HepG2 (cell line): ENCODE measurements at regions not wholly inside any gene's neighbourhood (a gene's known extent, or its start where the extent isn't known, plus 50 kb on each side); places are given as distances from the start of the nearest gene placed in this dataset.

Experiments used
- ATAC-seq: fragments of 200-7000 bp; cut with Tn5 transposase; 3 replicates; pipeline ENCODE4 v1.9.1; 2020; ENCODE audit warnings: mild to moderate bottlenecking, moderate library complexity
- BruUV-seq: library from RNA; stranded (reverse); fragments of 400-500 nt; replicated peaks from 2 replicates; lab custom pipeline; 2021; lab: Mats Ljungman, UMichigan
- CTCF ChIA-PET: fragments of 300-600 bp; formaldehyde crosslinking; extraction: SDS; loops from one replicate; lab custom pipeline; 2021; ENCODE audit warnings: low total read pairs, inconsistent platforms, low intra/inter-chr PET ratio; lab: Yijun Ruan, JAX
- POLR2A ChIA-PET: fragments of 350-600 bp; sonication (Branson Sonifier 250); formaldehyde crosslinking; loops from one replicate; lab custom pipeline; 2020; ENCODE audit warnings: antibody characterized with exemption, inconsistent platforms; lab: Yijun Ruan, JAX
- DNase-seq: peaks from one replicate; pipeline ENCODE4 v3.0.0-alpha.2; 2015; ENCODE audit warnings: low spot score
- FAIRE-seq: peaks from 3 replicates; lab custom pipeline; 2011; peaks lifted over from hg19 to GRCh38; lab: Jason Lieb, UNC
- H2AFZ ChIP-seq: one replicate; pipeline ENCODE4 v1.6.1; 2011; ENCODE audit warnings: low read length, inconsistent platforms
- H3K27ac ChIP-seq: fragments of 300-600 bp; 3 replicates; pipeline ENCODE4 v1.8.0; 2011; ENCODE audit warnings: mixed run types, mild to moderate bottlenecking, mixed read lengths, low read length, inconsistent platforms; ENCODE audit not compliant: insufficient read depth; ENCODE audit errors: extremely low read length
- H3K27me3 ChIP-seq, 2 experiments: fragments of 200-600 bp in 1 of 2; 2 replicates in 1 of 2; 3 replicates in 1 of 2; pipeline versions ENCODE4 v1.6.0 to v1.8.0; 2011; ENCODE audit warnings: low read length in 2 of 2, mild to moderate bottlenecking in 2 of 2, moderate library complexity in 2 of 2, inconsistent platforms in 1 of 2; ENCODE audit not compliant: insufficient read depth in 2 of 2, control insufficient read depth in 1 of 2
- H3K36me3 ChIP-seq, 2 experiments: fragments of 200-600 bp in 1 of 2; replicated peaks in 1 of 2; 2 replicates in 1 of 2; 3 replicates in 1 of 2; pipeline versions ENCODE4 v1.5.1 to v1.8.0; 2011; ENCODE audit warnings: low read length in 2 of 2, inconsistent platforms in 1 of 2; ENCODE audit not compliant: insufficient read depth in 2 of 2, control insufficient read depth in 1 of 2
- H3K4me1 ChIP-seq: 2 replicates; pipeline ENCODE4 v1.5.1; 2012; ENCODE audit warnings: low read length, inconsistent platforms; ENCODE audit not compliant: insufficient read depth
- H3K4me2 ChIP-seq: 2 replicates; pipeline ENCODE4 v1.6.0; 2011; ENCODE audit warnings: low read depth, low read length, inconsistent platforms
- H3K4me3 ChIP-seq, 3 experiments: fragments of 200-600 bp in 1 of 3; sonication (generic), shearing (Covaris generic) in 1 of 3; replicated peaks in 1 of 3; 2 replicates each; pipeline ENCODE4 v1.5.1; 2011 to 2016; ENCODE audit warnings: low read length in 3 of 3, inconsistent platforms in 2 of 3, low read depth in 2 of 3, mild to moderate bottlenecking in 2 of 3, control low read depth in 1 of 3, mixed read lengths in 1 of 3; ENCODE audit not compliant: insufficient read depth in 1 of 3
- H3K79me2 ChIP-seq: one replicate; pipeline ENCODE4 v1.6.1; 2011; ENCODE audit warnings: low read length, inconsistent platforms; ENCODE audit not compliant: insufficient read depth
- H3K9ac ChIP-seq: 2 replicates; pipeline ENCODE4 v1.6.0; 2011; ENCODE audit warnings: mild to moderate bottlenecking, low read depth, low read length, inconsistent platforms; ENCODE audit not compliant: insufficient read depth
- H3K9me3 ChIP-seq: 2 replicates; pipeline ENCODE4 v1.5.1; 2012; ENCODE audit warnings: mild to moderate bottlenecking, low read length
- H4K20me1 ChIP-seq: 2 replicates; pipeline ENCODE4 v1.6.0; 2011; ENCODE audit warnings: inconsistent platforms, mild to moderate bottlenecking, low read length, moderate library complexity; ENCODE audit not compliant: insufficient read depth
- AKNA ChIP-seq: sonication (generic); formaldehyde crosslinking; IDR thresholded peaks from 2 replicates; pipeline ENCODE4 v1.4.0; 2020; ENCODE audit warnings: missing genetic modification reagents, borderline replicate concordance
- NFIB ChIP-seq: sonication (generic); formaldehyde crosslinking; IDR thresholded peaks from 2 replicates; pipeline ENCODE4 v1.9.0; 2021; ENCODE audit warnings: missing genetic modification reagents, mild to moderate bottlenecking, borderline replicate concordance
- PAXIP1 ChIP-seq: sonication (generic); formaldehyde crosslinking; conservative IDR thresholded peaks from 2 replicates; pipeline ENCODE4 v1.4.0; 2020; ENCODE audit warnings: mild to moderate bottlenecking, missing genetic modification reagents, moderate library complexity
- SIX1 ChIP-seq: sonication (generic); formaldehyde crosslinking; IDR thresholded peaks from 2 replicates; pipeline ENCODE4 v1.4.0; 2020; ENCODE audit warnings: missing genetic modification reagents, borderline replicate concordance
- SMAD1 ChIP-seq: sonication (generic); formaldehyde crosslinking; IDR thresholded peaks from 2 replicates; pipeline ENCODE4 v1.4.0; 2020; ENCODE audit warnings: missing genetic modification reagents, low read depth, mild to moderate bottlenecking, borderline replicate concordance
- ZBTB7A ChIP-seq: sonication (generic); formaldehyde crosslinking; IDR thresholded peaks from 2 replicates; pipeline ENCODE4 v1.8.0; 2022; ENCODE audit warnings: mild to moderate bottlenecking, missing genetic modification reagents
- ZFP36 ChIP-seq: fragments of 150-350 bp; IDR thresholded peaks from 2 replicates; pipeline ENCODE4 v1.6.1; 2018; ENCODE audit warnings: borderline replicate concordance, low read length, low read depth; ENCODE audit not compliant: partially characterized antibody
- ZNF460 ChIP-seq: sonication (generic); formaldehyde crosslinking; IDR thresholded peaks from 2 replicates; pipeline ENCODE4 v1.5.1; 2020; ENCODE audit warnings: missing genetic modification reagents, mild to moderate bottlenecking, borderline replicate concordance
- ZNF839 ChIP-seq: sonication (generic); formaldehyde crosslinking; IDR thresholded peaks from 2 replicates; pipeline ENCODE4 v1.4.0; 2020; ENCODE audit warnings: missing genetic modification reagents, mild to moderate bottlenecking, borderline replicate concordance
- ZNF891 ChIP-seq: sonication (generic); formaldehyde crosslinking; IDR thresholded peaks from 2 replicates; pipeline ENCODE4 v1.5.0; 2020; ENCODE audit warnings: mild to moderate bottlenecking, missing genetic modification reagents
- WGBS: methylation state at CpG from one replicate; pipeline ENCODE4 v1.1.6; 2017; ENCODE audit warnings: low lambda C conversion rate; 5-methylcytosine and 5-hydroxymethylcytosine counted together
- in situ Hi-C: cut with HindIII; loops from 2 replicates; pipeline ENCODE4 v1.10.0; 2017; ENCODE audit warnings: low pct_unique_long_range_greater_than_20kb; ENCODE audit not compliant: extremely low pct_ligation_motif_present
- intact Hi-C: fragments of 100-400 bp; cut with micrococcal nuclease; formaldehyde crosslinking; loops from one replicate; pipeline ENCODE4 v1.10.0; 2022; ENCODE audit not compliant: unreplicated experiment
- TF ChIP-seq, protein P1 (sequence below): sonication (generic); formaldehyde crosslinking; IDR thresholded peaks from 2 replicates; pipeline ENCODE4 v1.4.0; 2020; ENCODE audit warnings: mild to moderate bottlenecking, low read depth, missing genetic modification reagents

DNA sequence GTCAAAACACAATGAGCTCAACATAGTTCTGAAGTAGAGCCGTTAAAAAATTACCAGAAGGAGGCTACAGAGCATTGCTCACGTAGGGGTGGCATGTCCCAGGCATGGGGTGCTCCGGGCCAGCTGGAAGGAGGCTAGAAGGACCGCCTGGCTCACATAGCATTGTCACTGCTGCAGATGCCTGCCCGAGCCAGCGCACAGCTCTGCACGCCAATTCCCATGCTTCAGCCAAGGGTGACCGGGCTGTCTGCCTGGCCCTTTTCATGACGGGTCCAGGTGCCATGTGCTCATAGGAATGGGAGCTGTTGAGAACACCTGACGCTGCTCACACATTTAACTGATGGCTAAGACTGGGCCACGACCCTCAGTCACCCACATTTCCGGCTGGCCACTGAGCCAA is 228.9 kb upstream of the FOXF1 start:
- TF ChIP-seq, protein P1, sequence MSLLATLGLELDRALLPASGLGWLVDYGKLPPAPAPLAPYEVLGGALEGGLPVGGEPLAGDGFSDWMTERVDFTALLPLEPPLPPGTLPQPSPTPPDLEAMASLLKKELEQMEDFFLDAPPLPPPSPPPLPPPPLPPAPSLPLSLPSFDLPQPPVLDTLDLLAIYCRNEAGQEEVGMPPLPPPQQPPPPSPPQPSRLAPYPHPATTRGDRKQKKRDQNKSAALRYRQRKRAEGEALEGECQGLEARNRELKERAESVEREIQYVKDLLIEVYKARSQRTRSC (CRISPR knock-in tag) = no peak
- TF ChIP-seq AKNA (CRISPR knock-in tag) = no peak
- no peak for TF ChIP-seq PAXIP1 (CRISPR knock-in tag)
- no peak for TF ChIP-seq ZNF839 (CRISPR knock-in tag)
- no peak for TF ChIP-seq SIX1
- TF ChIP-seq ZFP36 = no peak
- no peak for TF ChIP-seq ZNF891 (CRISPR knock-in tag)
- TF ChIP-seq NFIB (CRISPR knock-in tag) = no peak
- TF ChIP-seq ZBTB7A (CRISPR knock-in tag) = no peak
- no peak for TF ChIP-seq ZNF460 (CRISPR knock-in tag)
- TF ChIP-seq SMAD1 = no peak
- FAIRE-seq = no peak
- Histone ChIP-seq H2AFZ (no peak overlapping the region), H3K9ac (no peak overlapping the region), H3K4me1 (no peaks in the 10 kb centered on the region), H3K9me3 (no peaks in the 10 kb centered on the region), H4K20me1 (no peaks in the 10 kb centered on the region), H3K79me2 (no peaks in the 10 kb centered on the region), H3K27me3 (peaks cover 7 to 55% of the 10 kb centered on the region in 2 experiments), H3K36me3 (no peaks in the 10 kb centered on the region), H3K4me2 (no peak overlapping the region), H3K4me3 (no peak overlapping the region), H3K27ac (no peak overlapping the region)
- in situ Hi-C loops = no loop called here
- 4% methylated on average over 12 of the region's 12 CpGs for WGBS
- ChIA-PET CTCF (no interaction called here), POLR2A (no interaction called here)
- intact Hi-C loops = no loop called here
- ATAC-seq = no peak; the same call in 2 of the 3 replicates
- BruUV-seq = no TSS peak
- DNase-seq = no peak
